ENCODE measurements at regions not wholly inside any gene's neighbourhood (a gene's known extent, or its start where the extent isn't known, plus 50 kb on each side); places are given as distances from the start of the nearest gene placed in this dataset.

DNA sequence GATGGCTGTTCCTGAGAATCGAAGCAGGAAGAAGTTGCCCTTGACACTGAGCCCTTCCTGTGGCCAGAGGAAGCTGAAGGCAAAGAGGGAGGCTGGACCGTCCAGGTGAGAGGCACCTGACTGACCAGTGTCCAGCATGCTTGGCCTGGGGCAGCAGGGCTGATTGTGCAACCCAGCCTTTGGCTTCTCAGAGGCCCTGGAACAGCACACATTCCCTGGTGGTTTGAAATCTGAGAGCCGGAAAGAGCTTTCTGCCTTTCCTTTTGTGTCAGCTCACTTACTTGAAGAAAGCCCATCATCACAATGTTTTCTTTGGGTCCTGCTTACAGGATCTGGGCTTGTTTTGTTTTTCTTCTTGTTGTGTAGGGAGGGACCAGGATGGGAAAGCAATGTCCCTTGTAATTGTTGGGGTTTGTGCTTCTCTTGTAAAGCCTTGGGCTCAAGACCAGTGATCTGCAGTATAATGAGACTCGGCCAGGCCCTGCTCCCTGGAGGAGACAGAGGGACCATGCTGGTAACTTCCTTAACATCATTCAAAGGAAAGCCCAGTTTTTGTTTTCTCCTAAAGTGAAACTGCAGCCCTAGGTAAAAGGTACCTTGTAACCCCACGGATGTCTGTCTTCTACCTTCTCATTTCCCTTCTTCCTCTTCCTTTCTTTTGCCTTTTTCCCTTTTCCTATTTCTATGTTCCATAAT is 213.7 kb downstream of the NXNL2 start (continued):
- TF ChIP-seq, protein P1, sequence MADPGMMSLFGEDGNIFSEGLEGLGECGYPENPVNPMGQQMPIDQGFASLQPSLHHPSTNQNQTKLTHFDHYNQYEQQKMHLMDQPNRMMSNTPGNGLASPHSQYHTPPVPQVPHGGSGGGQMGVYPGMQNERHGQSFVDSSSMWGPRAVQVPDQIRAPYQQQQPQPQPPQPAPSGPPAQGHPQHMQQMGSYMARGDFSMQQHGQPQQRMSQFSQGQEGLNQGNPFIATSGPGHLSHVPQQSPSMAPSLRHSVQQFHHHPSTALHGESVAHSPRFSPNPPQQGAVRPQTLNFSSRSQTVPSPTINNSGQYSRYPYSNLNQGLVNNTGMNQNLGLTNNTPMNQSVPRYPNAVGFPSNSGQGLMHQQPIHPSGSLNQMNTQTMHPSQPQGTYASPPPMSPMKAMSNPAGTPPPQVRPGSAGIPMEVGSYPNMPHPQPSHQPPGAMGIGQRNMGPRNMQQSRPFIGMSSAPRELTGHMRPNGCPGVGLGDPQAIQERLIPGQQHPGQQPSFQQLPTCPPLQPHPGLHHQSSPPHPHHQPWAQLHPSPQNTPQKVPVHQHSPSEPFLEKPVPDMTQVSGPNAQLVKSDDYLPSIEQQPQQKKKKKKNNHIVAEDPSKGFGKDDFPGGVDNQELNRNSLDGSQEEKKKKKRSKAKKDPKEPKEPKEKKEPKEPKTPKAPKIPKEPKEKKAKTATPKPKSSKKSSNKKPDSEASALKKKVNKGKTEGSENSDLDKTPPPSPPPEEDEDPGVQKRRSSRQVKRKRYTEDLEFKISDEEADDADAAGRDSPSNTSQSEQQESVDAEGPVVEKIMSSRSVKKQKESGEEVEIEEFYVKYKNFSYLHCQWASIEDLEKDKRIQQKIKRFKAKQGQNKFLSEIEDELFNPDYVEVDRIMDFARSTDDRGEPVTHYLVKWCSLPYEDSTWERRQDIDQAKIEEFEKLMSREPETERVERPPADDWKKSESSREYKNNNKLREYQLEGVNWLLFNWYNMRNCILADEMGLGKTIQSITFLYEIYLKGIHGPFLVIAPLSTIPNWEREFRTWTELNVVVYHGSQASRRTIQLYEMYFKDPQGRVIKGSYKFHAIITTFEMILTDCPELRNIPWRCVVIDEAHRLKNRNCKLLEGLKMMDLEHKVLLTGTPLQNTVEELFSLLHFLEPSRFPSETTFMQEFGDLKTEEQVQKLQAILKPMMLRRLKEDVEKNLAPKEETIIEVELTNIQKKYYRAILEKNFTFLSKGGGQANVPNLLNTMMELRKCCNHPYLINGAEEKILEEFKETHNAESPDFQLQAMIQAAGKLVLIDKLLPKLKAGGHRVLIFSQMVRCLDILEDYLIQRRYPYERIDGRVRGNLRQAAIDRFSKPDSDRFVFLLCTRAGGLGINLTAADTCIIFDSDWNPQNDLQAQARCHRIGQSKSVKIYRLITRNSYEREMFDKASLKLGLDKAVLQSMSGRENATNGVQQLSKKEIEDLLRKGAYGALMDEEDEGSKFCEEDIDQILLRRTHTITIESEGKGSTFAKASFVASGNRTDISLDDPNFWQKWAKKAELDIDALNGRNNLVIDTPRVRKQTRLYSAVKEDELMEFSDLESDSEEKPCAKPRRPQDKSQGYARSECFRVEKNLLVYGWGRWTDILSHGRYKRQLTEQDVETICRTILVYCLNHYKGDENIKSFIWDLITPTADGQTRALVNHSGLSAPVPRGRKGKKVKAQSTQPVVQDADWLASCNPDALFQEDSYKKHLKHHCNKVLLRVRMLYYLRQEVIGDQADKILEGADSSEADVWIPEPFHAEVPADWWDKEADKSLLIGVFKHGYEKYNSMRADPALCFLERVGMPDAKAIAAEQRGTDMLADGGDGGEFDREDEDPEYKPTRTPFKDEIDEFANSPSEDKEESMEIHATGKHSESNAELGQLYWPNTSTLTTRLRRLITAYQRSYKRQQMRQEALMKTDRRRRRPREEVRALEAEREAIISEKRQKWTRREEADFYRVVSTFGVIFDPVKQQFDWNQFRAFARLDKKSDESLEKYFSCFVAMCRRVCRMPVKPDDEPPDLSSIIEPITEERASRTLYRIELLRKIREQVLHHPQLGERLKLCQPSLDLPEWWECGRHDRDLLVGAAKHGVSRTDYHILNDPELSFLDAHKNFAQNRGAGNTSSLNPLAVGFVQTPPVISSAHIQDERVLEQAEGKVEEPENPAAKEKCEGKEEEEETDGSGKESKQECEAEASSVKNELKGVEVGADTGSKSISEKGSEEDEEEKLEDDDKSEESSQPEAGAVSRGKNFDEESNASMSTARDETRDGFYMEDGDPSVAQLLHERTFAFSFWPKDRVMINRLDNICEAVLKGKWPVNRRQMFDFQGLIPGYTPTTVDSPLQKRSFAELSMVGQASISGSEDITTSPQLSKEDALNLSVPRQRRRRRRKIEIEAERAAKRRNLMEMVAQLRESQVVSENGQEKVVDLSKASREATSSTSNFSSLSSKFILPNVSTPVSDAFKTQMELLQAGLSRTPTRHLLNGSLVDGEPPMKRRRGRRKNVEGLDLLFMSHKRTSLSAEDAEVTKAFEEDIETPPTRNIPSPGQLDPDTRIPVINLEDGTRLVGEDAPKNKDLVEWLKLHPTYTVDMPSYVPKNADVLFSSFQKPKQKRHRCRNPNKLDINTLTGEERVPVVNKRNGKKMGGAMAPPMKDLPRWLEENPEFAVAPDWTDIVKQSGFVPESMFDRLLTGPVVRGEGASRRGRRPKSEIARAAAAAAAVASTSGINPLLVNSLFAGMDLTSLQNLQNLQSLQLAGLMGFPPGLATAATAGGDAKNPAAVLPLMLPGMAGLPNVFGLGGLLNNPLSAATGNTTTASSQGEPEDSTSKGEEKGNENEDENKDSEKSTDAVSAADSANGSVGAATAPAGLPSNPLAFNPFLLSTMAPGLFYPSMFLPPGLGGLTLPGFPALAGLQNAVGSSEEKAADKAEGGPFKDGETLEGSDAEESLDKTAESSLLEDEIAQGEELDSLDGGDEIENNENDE (IDR thresholded peaks at IDR 0.05; ENCODE audit: insufficient replicate concordance, low read length), result no peak

Data from H1 (cell line).